ENCODE measurements at regions not wholly inside any gene's neighbourhood (a gene's known extent, or its start where the extent isn't known, plus 50 kb on each side); places are given as distances from the start of the nearest gene placed in this dataset.

GRCh38 chr16:86436466-86437185 lies 73.7 kb upstream of the FOXF1 start:
- TF ChIP-seq CTCF (IDR thresholded peaks at IDR 0.05; ENCODE audit: insufficient read depth, low read depth, low read length) (no peak), EZH2 (IDR thresholded peaks at IDR 0.05; ENCODE audit: insufficient read depth, low read length) (no peak)

Measured in astrocyte (in vitro differentiated cells and primary cell).